ENCODE measurements at regions not wholly inside any gene's neighbourhood (a gene's known extent, or its start where the extent isn't known, plus 50 kb on each side); places are given as distances from the start of the nearest gene placed in this dataset.

DNA sequence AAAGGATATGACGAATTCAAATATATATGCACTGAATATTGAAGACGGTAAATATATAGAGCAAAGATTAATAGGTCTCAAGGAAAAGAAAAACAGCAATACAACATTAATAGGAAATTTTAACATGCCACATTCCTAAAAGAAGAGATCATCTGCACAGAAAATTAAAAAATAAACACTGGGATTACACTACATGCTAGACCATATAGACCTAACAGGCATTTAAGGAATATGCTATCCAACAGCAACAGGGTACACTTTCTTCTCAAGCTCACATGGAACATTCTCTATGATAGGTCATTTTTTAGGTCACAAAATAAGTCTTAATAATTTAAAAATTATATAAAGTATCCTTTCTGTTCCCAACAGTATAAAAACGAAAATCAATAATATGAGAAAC lies 1038.3 kb downstream of the KCNT2 start:
- DNase-seq (ENCODE audit: low read depth in 2 of 2): no peak

DNA sequence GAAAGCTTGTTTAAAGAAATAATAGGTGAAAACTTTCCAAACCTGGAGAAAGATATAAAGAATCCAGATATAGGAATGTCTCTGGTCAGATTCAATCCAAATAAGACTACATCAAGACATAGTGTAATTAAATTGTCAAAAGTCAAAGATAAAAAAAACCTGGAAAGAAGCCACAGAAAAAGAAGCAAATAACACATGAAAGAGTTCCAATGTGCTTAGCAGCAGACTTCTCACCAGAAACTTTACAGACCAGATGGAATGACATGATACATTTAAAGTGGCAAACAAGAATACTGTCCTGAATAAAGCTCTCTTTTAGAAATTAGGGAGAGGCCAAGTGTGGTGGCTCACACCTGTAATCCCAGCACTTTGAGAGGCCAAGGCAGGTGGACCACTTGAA lies 1039.9 kb downstream of the KCNT2 start:
- no peak for DNase-seq (ENCODE audit: low read depth in 2 of 2)

DNA sequence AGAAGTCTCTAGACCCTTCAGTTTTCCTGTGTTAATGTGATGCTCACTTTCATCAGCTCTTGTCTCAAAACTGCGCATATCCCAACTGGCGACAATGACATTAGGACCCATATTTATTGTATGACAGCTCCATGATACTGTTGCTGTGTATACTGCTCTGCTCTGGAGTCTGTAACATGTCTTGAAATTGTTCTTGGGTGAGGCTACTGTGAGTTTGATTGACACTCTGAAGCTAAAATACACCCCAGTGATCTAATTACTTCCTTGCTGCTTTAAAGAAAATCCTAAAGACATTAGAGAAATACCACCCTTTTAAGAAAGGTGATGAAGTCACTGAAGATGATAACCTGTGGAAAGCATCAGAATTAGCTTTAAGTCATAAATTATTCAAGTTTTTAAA lies 1046.2 kb downstream of the KCNT2 start:
- DNase-seq (ENCODE audit: low read depth in 2 of 2): no peak

DNA sequence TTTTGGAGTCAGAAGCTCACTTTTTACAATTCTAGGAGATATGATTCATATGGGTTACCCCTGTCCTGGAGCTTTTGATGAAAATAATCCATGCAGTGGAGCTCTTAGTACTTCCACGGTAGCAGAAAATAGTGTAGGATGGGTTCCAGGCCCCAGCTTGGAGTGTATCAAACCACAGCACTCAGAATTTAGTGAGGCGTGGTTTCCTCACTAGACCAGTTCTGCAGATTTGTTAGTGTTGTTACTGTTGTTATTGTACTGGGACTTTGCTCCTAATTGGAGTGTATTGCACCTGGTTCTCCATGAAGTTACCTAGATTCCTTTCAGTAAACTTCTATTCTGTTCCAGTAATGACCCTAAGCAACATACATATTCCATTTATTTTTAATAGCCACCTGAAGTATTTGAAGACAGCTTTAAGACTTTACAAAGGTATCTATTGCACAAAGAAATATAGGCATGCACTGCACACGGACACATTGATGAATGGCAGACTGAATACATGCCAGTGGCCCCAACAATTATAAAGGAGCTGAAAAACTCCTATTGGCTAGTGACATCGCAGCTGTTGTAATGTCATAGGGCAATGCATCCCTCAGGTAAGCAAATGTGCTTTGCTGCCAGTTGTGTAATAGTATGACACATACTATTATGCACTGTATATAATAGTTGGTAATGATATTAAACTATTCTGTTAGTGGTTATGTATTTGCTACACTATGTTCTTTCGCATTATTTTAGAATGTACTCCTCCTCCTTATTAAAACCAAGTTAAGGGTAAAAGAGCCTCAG lies 1058.0 kb downstream of the KCNT2 start:
- no peak for DNase-seq (ENCODE audit: low read depth in 2 of 2)

DNA sequence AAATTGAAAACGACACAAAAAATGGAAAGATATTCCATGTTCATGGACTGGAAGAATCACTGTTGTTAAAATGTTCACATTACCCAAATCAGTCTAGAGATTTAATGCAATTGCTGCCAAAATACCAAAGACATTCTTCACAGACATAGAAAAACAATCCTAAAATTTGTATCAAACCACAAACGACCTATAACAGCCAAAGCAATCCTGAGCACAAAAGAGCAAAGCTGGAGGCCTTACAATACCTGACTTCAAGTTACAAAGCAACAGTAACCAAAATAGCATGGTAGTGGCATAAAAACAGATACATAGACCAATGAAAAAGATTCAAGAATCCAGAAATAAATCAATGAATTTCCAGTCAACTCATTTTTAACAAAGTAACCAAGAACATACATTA lies 1077.3 kb downstream of the KCNT2 start:
- no peak for DNase-seq (ENCODE audit: low read depth in 2 of 2)

DNA sequence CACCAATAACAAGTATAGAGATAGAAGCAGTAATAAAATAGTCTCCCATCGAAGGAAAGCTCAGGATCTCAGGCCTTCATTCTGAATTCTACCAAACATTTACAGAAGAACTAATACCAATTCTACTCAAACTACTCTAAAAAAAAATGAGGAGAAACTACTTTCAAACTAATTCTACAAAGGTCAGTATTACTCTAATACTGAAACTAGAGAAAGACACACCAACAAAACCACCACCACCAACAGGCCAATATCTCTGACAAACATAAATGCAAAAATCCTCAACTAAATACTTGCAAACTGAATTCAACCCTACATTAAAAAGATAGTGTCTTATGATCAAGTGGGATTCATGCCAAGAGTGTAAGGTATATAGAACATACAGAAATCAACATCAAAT lies 1078.4 kb downstream of the KCNT2 start:
- no peak for DNase-seq (ENCODE audit: low read depth in 2 of 2)

DNA sequence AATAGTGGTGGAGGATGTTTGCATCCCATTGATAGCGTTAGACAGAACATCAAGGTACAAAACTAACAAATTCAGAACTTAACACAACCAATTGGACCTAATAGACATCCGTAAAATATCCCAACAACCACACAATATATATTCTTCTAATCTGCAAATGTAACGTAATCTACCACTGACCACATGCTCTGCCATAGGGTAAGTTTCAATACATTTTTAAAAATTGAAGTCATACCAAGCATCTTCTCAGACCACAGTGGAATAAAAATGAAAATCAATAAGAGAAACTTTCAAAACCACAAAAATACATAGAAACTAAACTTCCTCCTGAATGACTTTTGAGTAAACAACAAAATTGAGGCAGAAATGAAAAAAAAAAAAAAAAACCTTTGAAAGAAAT lies 1087.5 kb downstream of the KCNT2 start:
- DNase-seq (ENCODE audit: low read depth in 2 of 2): no peak

DNA sequence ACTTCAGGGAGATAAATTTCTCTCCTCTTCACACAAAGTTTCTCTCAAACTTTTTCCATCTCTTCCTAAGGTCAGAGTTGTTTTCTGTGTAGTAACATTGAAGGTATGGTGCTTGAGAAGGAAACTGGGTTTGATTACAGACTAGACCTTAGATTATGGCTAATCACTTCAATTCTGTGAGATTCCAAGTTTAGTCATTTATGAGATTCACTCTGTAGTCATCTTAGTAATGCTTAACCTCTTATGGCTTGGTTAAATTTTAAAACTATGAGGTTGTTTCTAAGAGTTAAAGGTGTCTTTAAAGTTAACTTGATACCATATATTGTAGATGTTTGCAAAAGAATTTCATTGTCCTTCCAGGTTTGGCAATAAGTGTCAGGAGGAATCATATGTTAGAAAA lies 1092.2 kb downstream of the KCNT2 start:
- no peak for DNase-seq (ENCODE audit: low read depth in 2 of 2)

DNA sequence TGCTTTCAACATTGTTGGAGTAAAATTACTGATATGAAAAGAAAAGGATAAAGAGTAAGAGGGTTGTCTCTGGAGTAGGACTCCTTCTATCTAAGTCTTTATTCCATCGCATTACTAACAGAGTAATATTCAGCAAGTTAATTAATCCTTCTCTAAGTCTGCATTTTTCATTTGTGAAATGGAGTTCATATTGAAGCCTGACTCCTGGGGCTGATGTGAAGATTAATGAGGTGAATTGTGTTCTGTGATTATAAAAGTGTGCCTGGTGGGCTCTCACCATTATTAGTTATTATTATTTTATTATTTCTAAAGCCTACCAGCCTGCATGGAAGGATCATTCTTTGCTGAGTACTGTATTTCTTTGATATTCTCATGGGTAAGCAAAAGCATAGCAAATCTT lies 1096.7 kb downstream of the KCNT2 start:
- DNase-seq (ENCODE audit: low read depth in 2 of 2): no peak

DNA sequence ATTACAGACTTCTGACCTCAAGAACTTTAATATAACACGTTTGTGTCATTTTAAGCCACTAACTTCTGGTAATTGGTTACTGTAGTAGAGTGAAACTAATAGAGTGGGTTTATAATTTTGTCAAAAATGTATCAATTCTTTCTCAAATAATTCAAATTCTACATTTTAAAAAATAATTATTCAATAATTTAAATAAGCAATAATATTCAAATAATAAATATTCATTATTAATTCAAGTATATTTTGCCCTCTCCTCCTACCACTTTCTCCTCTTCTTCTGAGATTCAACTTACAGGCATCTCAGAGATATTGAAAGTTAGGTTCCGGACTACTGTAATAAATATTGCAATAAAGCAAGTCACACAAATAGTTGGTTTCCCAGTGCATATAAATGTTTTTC lies 1107.1 kb downstream of the KCNT2 start:
- DNase-seq (ENCODE audit: low read depth in 2 of 2): no peak

DNA sequence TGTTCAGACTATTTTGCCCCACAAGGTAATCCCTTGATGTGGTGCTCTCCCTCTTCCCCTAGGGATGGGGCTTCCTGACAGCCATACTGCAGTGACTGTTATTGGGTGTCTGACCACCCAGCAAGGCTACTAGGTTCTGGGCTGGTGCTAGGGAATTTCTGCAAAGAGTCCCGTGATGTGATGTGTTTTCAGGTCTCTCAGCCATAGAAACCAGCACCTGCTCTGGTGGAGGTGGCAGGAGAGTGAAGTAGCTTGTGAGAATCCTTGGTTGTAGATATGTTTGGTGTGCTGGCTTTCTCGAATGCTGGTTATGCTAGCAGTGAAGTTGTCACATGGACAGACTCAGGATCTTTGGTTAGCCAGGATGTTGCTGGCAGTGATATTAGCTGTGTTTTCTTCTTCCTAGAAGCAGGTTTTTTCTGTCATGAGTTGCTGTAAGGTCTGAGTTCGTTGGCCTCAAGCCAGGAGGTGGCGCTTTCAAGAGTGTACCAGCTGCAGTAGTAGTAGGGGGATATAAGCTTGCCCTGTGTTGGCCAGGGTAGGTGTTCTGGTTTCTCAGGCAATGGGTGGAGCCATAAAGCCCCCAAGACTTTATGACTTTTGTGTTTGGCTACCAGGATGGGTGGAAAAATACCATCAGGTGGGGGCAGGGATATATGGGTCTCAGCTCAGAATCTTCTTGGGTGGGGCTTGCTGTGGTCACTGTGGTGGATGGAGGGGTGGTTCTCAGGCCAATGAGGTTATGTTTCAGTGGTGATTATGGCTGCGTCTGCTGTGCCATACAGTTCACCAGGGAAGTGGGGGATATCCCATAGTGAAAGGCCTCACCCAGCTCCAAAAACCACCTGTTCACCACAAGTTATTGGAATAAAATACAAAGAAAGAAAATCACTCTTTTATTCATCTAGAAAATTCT lies 1112.3 kb downstream of the KCNT2 start:
- DNase-seq (ENCODE audit: low read depth in 2 of 2): no peak

DNA sequence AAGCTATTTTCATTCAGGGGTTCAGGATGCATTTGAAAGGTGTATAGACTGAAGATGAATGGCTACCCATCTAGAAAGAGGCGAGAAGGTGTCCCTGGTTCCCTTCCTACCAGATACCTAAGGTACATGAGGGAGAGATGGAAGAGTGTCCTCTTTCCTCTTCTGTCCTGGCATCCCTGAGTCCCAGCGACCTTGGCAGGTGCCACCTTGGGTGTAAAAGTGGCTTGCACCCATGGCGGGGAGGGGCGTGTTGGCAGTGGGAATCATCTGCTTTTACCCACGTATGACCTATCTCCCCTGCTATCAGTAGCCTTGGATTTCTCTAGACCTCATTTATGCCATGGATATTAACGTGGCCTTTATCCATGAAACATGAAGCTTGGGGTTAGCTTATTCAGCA lies 1126.1 kb downstream of the KCNT2 start:
- DNase-seq (ENCODE audit: low read depth in 2 of 2): no peak

DNA sequence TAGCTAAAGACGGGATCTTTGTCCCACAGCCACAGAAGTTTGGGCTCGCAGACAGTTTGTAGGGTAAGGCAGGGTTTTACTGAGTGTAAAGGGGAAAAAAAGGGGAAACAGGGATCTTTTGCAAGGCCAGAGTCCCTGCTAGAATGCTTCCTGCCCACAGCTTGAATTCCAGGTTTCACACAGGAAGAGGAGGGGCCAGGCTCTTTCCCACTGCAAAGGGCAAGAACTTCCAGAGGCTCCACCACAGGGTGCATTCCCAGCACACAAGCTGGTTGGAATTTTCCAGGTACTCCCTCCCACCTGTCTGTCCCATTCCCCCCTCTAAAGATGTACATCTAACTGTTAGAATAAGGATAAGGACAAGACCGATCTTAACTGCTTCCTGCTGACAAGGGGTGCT lies 1126.9 kb downstream of the KCNT2 start:
- DNase-seq (ENCODE audit: low read depth in 2 of 2): no peak

DNA sequence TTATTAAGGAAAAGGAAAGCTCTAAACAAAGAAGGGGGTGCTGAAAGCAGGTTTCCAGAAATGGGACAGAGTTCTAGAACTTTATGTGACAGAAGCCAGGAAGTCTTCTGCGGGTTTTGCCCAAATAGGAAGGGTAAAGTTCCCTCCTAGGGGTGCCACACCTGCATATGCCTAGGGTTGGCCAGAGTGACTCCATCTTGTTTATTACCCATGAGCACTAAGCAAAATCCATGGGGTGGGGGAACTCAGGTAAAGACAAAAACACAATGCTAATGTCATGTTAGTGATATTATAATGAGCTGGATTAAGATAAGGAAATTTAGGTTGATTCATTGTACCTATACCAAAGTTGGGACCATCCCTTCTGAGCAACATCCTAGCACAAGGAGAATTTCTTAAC lies 1132.7 kb downstream of the KCNT2 start:
- DNase-seq (ENCODE audit: low read depth in 2 of 2): no peak

DNA sequence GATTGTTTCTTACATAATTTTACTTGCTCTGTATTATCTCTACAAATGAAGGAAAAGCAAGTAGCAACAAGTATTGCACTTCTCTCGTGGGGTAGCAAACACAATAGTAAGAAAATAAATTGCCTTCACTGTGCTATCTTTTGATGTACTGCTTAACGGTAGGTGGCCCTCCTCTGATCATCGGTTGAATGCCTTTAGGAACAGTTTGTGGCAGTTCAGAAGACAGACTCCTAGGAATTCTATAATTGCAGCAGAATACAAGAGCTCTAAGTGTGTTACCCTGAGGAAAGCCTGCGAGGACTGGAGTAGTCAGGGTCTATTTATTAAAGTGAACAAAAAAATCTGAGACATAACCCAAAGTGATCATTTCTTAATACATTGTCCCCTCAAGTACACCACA lies 1135.9 kb downstream of the KCNT2 start:
- no peak for DNase-seq (ENCODE audit: low read depth in 2 of 2)

DNA sequence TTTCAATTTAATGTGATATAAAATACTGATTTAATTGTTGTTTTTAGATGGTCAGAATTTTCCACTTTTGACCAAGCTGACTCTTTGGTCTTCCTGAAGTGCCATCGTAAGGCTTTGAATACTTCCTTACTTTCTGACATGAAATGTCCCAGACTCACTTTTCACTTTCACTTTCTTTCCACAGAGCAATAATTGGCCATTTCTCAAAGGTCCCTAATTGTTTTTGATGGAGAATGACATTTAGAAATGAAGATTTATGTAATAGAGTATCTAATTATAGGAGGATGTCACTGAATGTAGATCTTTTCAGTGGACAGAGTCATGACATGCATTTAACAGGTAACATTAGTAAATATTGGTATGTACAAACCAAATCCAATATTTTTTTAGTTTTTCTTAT lies 1141.6 kb downstream of the KCNT2 start:
- no peak for DNase-seq (ENCODE audit: low read depth in 2 of 2)

DNA sequence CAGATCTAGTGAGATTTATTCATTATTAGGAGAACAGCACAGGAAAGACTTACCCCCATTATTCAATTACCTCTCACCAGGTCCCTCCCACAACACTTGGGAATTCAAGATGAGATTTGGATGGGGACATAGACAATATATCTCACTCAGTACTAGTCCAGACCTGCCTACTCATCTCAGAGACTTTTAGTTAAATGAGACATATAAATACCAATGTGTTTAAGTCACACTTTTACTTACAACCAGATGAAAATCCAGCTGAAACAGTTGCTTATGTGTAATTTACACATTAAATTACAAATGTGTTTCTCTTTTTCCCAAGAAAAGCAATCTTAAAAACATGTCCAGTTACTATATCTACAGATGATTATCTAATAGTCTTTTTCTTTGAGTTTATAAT lies 1145.6 kb downstream of the KCNT2 start:
- no peak for DNase-seq (ENCODE audit: low read depth in 2 of 2)

DNA sequence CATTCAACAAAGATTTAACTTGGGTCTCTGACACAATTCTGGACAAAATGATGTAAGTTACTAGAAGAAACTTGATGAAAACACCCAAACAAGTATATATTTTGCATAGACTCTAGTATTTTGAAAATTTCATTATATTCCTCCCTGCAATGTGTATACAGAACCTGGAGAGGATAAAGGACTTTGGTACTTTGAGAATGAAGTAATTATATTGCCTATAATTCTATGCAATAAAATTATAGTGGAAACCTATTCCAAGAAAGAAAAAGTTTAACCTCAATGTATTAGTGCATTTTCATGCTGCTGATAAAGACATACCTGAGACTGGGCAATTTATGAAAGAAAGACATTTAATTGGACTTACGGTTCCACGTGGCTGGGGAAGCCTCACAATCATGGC lies 1146.1 kb downstream of the KCNT2 start:
- DNase-seq (ENCODE audit: low read depth in 2 of 2): no peak

DNA sequence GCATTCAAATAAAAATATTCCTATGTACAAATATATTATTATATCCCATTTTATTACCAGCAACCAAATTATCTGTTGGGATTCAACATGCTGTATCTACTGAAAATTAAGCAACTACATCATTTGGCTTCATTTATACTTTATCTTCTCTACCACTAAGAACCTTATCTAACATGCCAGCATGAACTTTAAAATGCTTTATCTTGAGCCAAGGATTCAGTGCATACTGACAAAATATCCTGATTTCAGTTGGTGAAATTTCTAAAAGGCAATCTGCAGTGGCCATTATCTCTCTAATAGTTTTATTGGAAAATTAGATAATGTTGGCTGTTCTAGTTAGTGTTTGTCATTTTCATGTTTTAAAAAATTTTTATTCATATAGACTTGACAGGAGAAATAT lies 1149.9 kb downstream of the KCNT2 start:
- DNase-seq (ENCODE audit: low read depth in 2 of 2): no peak

DNA sequence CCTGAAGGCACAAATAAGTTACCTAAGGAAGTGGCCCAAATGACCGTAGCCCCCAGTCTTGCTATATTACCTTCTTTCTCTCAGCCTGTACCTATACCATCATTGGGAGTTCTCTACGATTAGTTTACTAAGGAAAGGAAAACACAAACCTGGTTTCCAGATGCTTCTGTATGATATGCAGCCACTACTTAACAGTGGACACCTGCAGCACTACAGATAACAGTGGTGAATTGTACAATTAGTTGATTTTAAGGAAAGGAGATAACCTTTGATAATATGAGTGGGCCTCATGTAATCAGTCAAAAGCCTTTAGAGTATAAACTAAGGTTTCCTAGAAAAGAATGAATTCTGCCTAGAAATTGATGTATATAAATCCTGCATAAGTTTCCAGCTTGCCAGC lies 1157.4 kb downstream of the KCNT2 start:
- DNase-seq (ENCODE audit: low read depth in 2 of 2): no peak

DNA sequence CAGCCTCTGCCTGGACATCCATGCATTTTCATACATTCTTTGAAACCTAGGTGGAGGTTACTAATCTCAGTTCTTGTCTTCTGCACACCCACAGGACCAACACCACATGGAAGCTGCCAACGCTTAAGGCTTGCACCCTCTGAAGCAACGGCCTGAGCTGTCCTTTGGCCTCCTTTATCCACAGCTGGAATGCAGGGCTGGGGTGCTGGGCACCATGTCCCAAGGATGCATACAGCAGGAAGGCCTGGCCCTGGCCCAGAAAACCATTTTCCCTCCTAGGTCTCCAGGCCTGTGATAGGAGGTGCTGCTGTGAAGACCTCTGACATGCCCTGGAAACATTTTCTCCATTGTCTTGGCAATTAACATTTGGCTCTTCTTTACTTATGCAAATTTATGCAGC lies 1168.6 kb downstream of the KCNT2 start:
- no peak for DNase-seq (ENCODE audit: low read depth in 2 of 2)

DNA sequence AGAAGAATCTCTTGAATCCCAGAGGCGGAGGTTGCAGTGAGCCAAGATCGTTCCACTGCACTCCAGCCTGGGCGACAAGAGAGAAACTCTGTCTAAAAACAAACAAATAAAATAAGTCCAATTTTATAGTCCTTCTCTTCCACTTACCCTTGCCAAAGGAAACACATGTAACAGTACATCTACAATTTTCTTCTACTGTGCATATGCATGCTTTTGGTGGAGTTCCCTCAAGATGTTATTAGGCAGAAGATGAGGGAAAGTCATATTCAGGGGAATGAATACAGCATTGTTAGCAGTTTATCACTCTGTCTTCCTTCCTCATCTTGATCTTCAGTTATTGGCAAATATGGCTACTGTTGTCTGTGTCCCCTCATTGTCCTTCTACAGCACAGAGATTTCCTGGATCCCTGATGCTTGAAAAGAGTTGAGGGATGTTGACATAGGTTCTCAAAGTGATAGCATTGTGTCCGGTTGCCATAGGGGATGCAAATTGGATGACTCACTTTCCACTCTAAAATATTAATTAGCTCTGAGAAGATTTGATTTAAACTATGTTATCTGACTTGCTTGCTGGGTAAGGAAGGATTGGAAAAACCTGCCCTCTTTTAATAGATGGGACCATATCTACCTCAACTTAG lies 1173.6 kb downstream of the KCNT2 start:
- DNase-seq (ENCODE audit: low read depth in 2 of 2): no peak

DNA sequence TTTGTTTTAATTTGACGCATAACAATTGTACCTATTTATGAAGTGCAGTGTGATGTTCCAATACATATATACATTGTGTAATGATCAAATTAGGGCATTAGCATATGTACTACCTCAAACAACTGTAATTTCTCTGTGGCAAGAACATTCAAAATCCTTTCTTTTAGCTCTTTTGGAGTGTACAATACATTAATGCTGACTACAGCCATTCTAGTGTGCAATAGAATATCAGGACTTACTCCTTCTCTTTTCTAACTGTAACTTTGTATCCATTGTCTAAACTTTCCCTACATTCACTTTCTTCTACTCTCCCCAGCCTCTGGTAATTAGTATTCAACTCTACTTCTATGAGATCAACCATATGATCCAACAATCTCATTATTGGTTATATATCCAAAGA lies 1177.4 kb downstream of the KCNT2 start:
- DNase-seq (ENCODE audit: low read depth in 2 of 2): no peak

Data from stimulated activated CD8-positive, alpha-beta memory T cell treated with anti-CD3 and anti-CD28 coated beads, Interleukin-15, amount 100 ng/mL, for 48 hours (primary cell).